Bronchial epithelial cell (primary cell): ENCODE measurements at regions not wholly inside any gene's neighbourhood (a gene's known extent, or its start where the extent isn't known, plus 50 kb on each side); places are given as distances from the start of the nearest gene placed in this dataset.

Experiments used
- DNase-seq: peaks from one replicate; pipeline ENCODE4 v3.0.0-alpha.2; 2010; ENCODE audit warnings: low read depth
- FAIRE-seq: peaks from 2 replicates; lab custom pipeline; 2011; peaks lifted over from hg19 to GRCh38; lab: Jason Lieb, UNC
- H3K27me3 ChIP-seq: 2 replicates; pipeline ENCODE4 v1.5.1; 2011; ENCODE audit warnings: low read length; ENCODE audit not compliant: control insufficient read depth, insufficient read depth
- H3K36me3 ChIP-seq: 2 replicates; pipeline ENCODE4 v1.5.1; 2011; ENCODE audit warnings: low read length; ENCODE audit not compliant: control insufficient read depth, insufficient read depth
- H3K4me3 ChIP-seq: 2 replicates; pipeline ENCODE4 v1.5.1; 2011; ENCODE audit warnings: mild to moderate bottlenecking, low read depth, low read length, control low read depth
- CTCF ChIP-seq: IDR thresholded peaks from 2 replicates; pipeline ENCODE4 v1.5.1; 2011; ENCODE audit warnings: mild to moderate bottlenecking, moderate library complexity, low read length, control low read depth, inconsistent platforms; ENCODE audit not compliant: insufficient read depth, severe bottlenecking

- Histone ChIP-seq H3K4me3 (no peak overlapping the region), H3K36me3 (no peaks in the 10 kb centered on the region), H3K27me3 (no peaks in the 10 kb centered on the region)
- FAIRE-seq (no peak), DNase-seq (no peak)
- no peak for TF ChIP-seq CTCF
These were observed 298.0 kb upstream of the DMRT1 start for GRCh38 chr9:543478-543877.

- no peak for FAIRE-seq
These were observed 296.0 kb upstream of the DMRT1 start for GRCh38 chr9:545480-545879.

GRCh38 chr9:546235-546634 lies 295.3 kb upstream of the DMRT1 start:
- DNase-seq, result peak; percentile 34
- Histone ChIP-seq H3K36me3 (peaks cover 2% of the 10 kb centered on the region), H3K4me3 (no peak overlapping the region), H3K27me3 (no peaks in the 10 kb centered on the region)
- no peak for TF ChIP-seq CTCF
- no peak for FAIRE-seq

More at GRCh38 chr9:545480-545879, 296.0 kb upstream of the DMRT1 start:
- H3K4me3 ChIP-seq, result no peak overlapping the region
- peaks cover 2% of the 10 kb centered on the region for H3K36me3 ChIP-seq
- H3K27me3 ChIP-seq, result no peaks in the 10 kb centered on the region
- no peak for DNase-seq
- no peak for TF ChIP-seq CTCF

GRCh38 chr9:546797-547223 lies 294.7 kb upstream of the DMRT1 start:
- FAIRE-seq, result no peak
- TF ChIP-seq CTCF, result peak; percentile 45
- no peak overlapping the region for H3K4me3 ChIP-seq

GRCh38 chr9:547314-547713 lies 294.2 kb upstream of the DMRT1 start:
- DNase-seq (no peak), FAIRE-seq (no peak)
- H3K36me3 ChIP-seq, result peaks cover 2% of the 10 kb centered on the region
- no peaks in the 10 kb centered on the region for H3K27me3 ChIP-seq
- no peak overlapping the region for H3K4me3 ChIP-seq
- TF ChIP-seq CTCF, result no peak

More at GRCh38 chr9:546797-547223, 294.7 kb upstream of the DMRT1 start:
- peaks cover 2% of the 10 kb centered on the region for H3K36me3 ChIP-seq
- no peaks in the 10 kb centered on the region for H3K27me3 ChIP-seq
- DNase-seq, result peak; percentile 37

- no peaks in the 10 kb centered on the region for H3K27me3 ChIP-seq
- H3K4me3 ChIP-seq, result no peak overlapping the region
- DNase-seq (no peak), FAIRE-seq (no peak)
- no peak for TF ChIP-seq CTCF
- peaks cover 2% of the 10 kb centered on the region for H3K36me3 ChIP-seq
These were observed 292.0 kb upstream of the DMRT1 start for GRCh38 chr9:549455-549997.
